ENCODE measurements at regions not wholly inside any gene's neighbourhood (a gene's known extent, or its start where the extent isn't known, plus 50 kb on each side); places are given as distances from the start of the nearest gene placed in this dataset.

GRCh38 chr6:22392711-22393110 is 95.9 kb upstream of the PRL start:
- Histone ChIP-seq H3K4me3 (ENCODE audit: control insufficient read depth in 1 of 7, extremely low read depth in 1 of 7, insufficient read depth in 4 of 7, low read depth in 2 of 7, low read length in 6 of 7) (no peak overlapping the region), H3K9me3 (ENCODE audit: control extremely low read depth in 1 of 5, control insufficient read depth in 4 of 5, insufficient read depth in 2 of 5, low read depth in 1 of 5, low read length in 4 of 5) (no peaks in the 10 kb centered on the region), H3K27ac (ENCODE audit: insufficient read depth in 1 of 2, low read depth in 1 of 2, low read length in 2 of 2, poor library complexity in 1 of 2, severe bottlenecking in 2 of 2) (no peak overlapping the region), H3K27me3 (replicated peaks in 2 of 5; ENCODE audit: control insufficient read depth in 4 of 5, insufficient read depth in 5 of 5, low read length in 4 of 5) (no peaks in the 10 kb centered on the region), H3K36me3 (ENCODE audit: control insufficient read depth in 4 of 4, insufficient read depth in 4 of 4, low read length in 3 of 4) (no peaks in the 10 kb centered on the region), H3K4me1 (ENCODE audit: control extremely low read depth in 1 of 4, control insufficient read depth in 4 of 4, insufficient read depth in 4 of 4, low read length in 3 of 4) (no peaks in the 10 kb centered on the region)
- ChIA-PET POLR2A (no interaction called here), CTCF (no interaction called here)
- WGBS (ENCODE audit: insufficient coverage), result 95% methylated on average over 5 of the region's 8 CpGs
- DNase-seq, result no peak

GRCh38 chr6:22394691-22395090 is 97.9 kb upstream of the PRL start:
- H3K9me3 ChIP-seq (ENCODE audit: control extremely low read depth in 1 of 5, control insufficient read depth in 4 of 5, insufficient read depth in 2 of 5, low read depth in 1 of 5, low read length in 4 of 5), result no peaks in the 10 kb centered on the region
- no peaks in the 10 kb centered on the region for H3K36me3 ChIP-seq (ENCODE audit: control insufficient read depth in 4 of 4, insufficient read depth in 4 of 4, low read length in 3 of 4)
- H3K4me3 ChIP-seq (ENCODE audit: control insufficient read depth in 1 of 7, extremely low read depth in 1 of 7, insufficient read depth in 4 of 7, low read depth in 2 of 7, low read length in 6 of 7), result no peak overlapping the region
- CTCF ChIA-PET, result no interaction called here
- H3K4me1 ChIP-seq (ENCODE audit: control extremely low read depth in 1 of 4, control insufficient read depth in 4 of 4, insufficient read depth in 4 of 4, low read length in 3 of 4), result no peaks in the 10 kb centered on the region
- H3K27ac ChIP-seq (ENCODE audit: insufficient read depth in 1 of 2, low read depth in 1 of 2, low read length in 2 of 2, poor library complexity in 1 of 2, severe bottlenecking in 2 of 2), result no peak overlapping the region
- no peaks in the 10 kb centered on the region for H3K27me3 ChIP-seq (replicated peaks in 2 of 5; ENCODE audit: control insufficient read depth in 4 of 5, insufficient read depth in 5 of 5, low read length in 4 of 5)
- whole genome bisulfite sequencing (ENCODE audit: insufficient coverage), result no CpG with 5 or more reads among the region's 2 CpGs
- DNase-seq, result no peak
- POLR2A ChIA-PET, result no interaction called here

- Histone ChIP-seq H3K27ac (ENCODE audit: insufficient read depth in 1 of 2, low read depth in 1 of 2, low read length in 2 of 2, poor library complexity in 1 of 2, severe bottlenecking in 2 of 2) (no peak overlapping the region), H3K27me3 (replicated peaks in 2 of 5; ENCODE audit: control insufficient read depth in 4 of 5, insufficient read depth in 5 of 5, low read length in 4 of 5) (no peaks in the 10 kb centered on the region), H3K9me3 (ENCODE audit: control extremely low read depth in 1 of 5, control insufficient read depth in 4 of 5, insufficient read depth in 2 of 5, low read depth in 1 of 5, low read length in 4 of 5) (peaks cover 0 to 2% (median 0%) of the 10 kb centered on the region in 5 experiments), H3K36me3 (ENCODE audit: control insufficient read depth in 4 of 4, insufficient read depth in 4 of 4, low read length in 3 of 4) (no peaks in the 10 kb centered on the region), H3K4me1 (ENCODE audit: control extremely low read depth in 1 of 4, control insufficient read depth in 4 of 4, insufficient read depth in 4 of 4, low read length in 3 of 4) (no peaks in the 10 kb centered on the region), H3K4me3 (ENCODE audit: control insufficient read depth in 1 of 7, extremely low read depth in 1 of 7, insufficient read depth in 4 of 7, low read depth in 2 of 7, low read length in 6 of 7) (no peak overlapping the region)
- CTCF ChIA-PET, result no interaction called here
- 100% methylated on average over 4 of the region's 4 CpGs for WGBS (ENCODE audit: insufficient coverage)
- POLR2A ChIA-PET, result no interaction called here
- no peak for DNase-seq
Observed at GRCh38 chr6:22399693-22400092, 102.9 kb upstream of the PRL start.

GRCh38 chr6:22401206-22401605 is 104.4 kb upstream of the PRL start:
- Histone ChIP-seq H3K36me3 (ENCODE audit: control insufficient read depth in 4 of 4, insufficient read depth in 4 of 4, low read length in 3 of 4) (no peaks in the 10 kb centered on the region), H3K27me3 (replicated peaks in 2 of 5; ENCODE audit: control insufficient read depth in 4 of 5, insufficient read depth in 5 of 5, low read length in 4 of 5) (no peaks in the 10 kb centered on the region), H3K9me3 (ENCODE audit: control extremely low read depth in 1 of 5, control insufficient read depth in 4 of 5, insufficient read depth in 2 of 5, low read depth in 1 of 5, low read length in 4 of 5) (peaks cover 0 to 2% (median 0%) of the 10 kb centered on the region in 5 experiments), H3K4me1 (ENCODE audit: control extremely low read depth in 1 of 4, control insufficient read depth in 4 of 4, insufficient read depth in 4 of 4, low read length in 3 of 4) (no peaks in the 10 kb centered on the region), H3K27ac (ENCODE audit: insufficient read depth in 1 of 2, low read depth in 1 of 2, low read length in 2 of 2, poor library complexity in 1 of 2, severe bottlenecking in 2 of 2) (no peak overlapping the region), H3K4me3 (ENCODE audit: control insufficient read depth in 1 of 7, extremely low read depth in 1 of 7, insufficient read depth in 4 of 7, low read depth in 2 of 7, low read length in 6 of 7) (no peak overlapping the region)
- ChIA-PET CTCF (no interaction called here), POLR2A (no interaction called here)
- no peak for DNase-seq
- WGBS (ENCODE audit: insufficient coverage), result no CpG with 5 or more reads among the region's 1 CpG

GRCh38 chr6:22401932-22402331 is 105.1 kb upstream of the PRL start:
- ChIA-PET POLR2A (interaction anchor here (0.6 kb wide), 1 partner anchor 193 kb away, joined by 3 read pairs; no protein-coding TSS in a partner anchor), CTCF (no interaction called here)
- WGBS (ENCODE audit: insufficient coverage), result 94% methylated on average over 2 of the region's 2 CpGs
- no peak for DNase-seq
- Histone ChIP-seq H3K27ac (ENCODE audit: insufficient read depth in 1 of 2, low read depth in 1 of 2, low read length in 2 of 2, poor library complexity in 1 of 2, severe bottlenecking in 2 of 2) (no peak overlapping the region), H3K36me3 (ENCODE audit: control insufficient read depth in 4 of 4, insufficient read depth in 4 of 4, low read length in 3 of 4) (no peaks in the 10 kb centered on the region), H3K27me3 (replicated peaks in 2 of 5; ENCODE audit: control insufficient read depth in 4 of 5, insufficient read depth in 5 of 5, low read length in 4 of 5) (no peaks in the 10 kb centered on the region), H3K9me3 (ENCODE audit: control extremely low read depth in 1 of 5, control insufficient read depth in 4 of 5, insufficient read depth in 2 of 5, low read depth in 1 of 5, low read length in 4 of 5) (peaks cover 0 to 2% (median 0%) of the 10 kb centered on the region in 5 experiments), H3K4me3 (ENCODE audit: control insufficient read depth in 1 of 7, extremely low read depth in 1 of 7, insufficient read depth in 4 of 7, low read depth in 2 of 7, low read length in 6 of 7) (no peak overlapping the region), H3K4me1 (ENCODE audit: control extremely low read depth in 1 of 4, control insufficient read depth in 4 of 4, insufficient read depth in 4 of 4, low read length in 3 of 4) (no peaks in the 10 kb centered on the region)

- no peak for DNase-seq
- no peaks in the 10 kb centered on the region for H3K4me1 ChIP-seq (ENCODE audit: control extremely low read depth in 1 of 4, control insufficient read depth in 4 of 4, insufficient read depth in 4 of 4, low read length in 3 of 4)
- ChIA-PET POLR2A (no interaction called here), CTCF (no interaction called here)
- no peaks in the 10 kb centered on the region for H3K36me3 ChIP-seq (ENCODE audit: control insufficient read depth in 4 of 4, insufficient read depth in 4 of 4, low read length in 3 of 4)
- H3K9me3 ChIP-seq (ENCODE audit: control extremely low read depth in 1 of 5, control insufficient read depth in 4 of 5, insufficient read depth in 2 of 5, low read depth in 1 of 5, low read length in 4 of 5), result no peaks in the 10 kb centered on the region
- no peaks in the 10 kb centered on the region for H3K27me3 ChIP-seq (replicated peaks in 2 of 5; ENCODE audit: control insufficient read depth in 4 of 5, insufficient read depth in 5 of 5, low read length in 4 of 5)
- H3K4me3 ChIP-seq (ENCODE audit: control insufficient read depth in 1 of 7, extremely low read depth in 1 of 7, insufficient read depth in 4 of 7, low read depth in 2 of 7, low read length in 6 of 7), result no peak overlapping the region
- H3K27ac ChIP-seq (ENCODE audit: insufficient read depth in 1 of 2, low read depth in 1 of 2, low read length in 2 of 2, poor library complexity in 1 of 2, severe bottlenecking in 2 of 2), result no peak overlapping the region
- no CpG with 5 or more reads among the region's 1 CpG for WGBS (ENCODE audit: insufficient coverage)
Observed at GRCh38 chr6:22409486-22409885, 112.7 kb upstream of the PRL start.

GRCh38 chr6:22411376-22412105 is 114.7 kb upstream of the PRL start:
- H3K27me3 ChIP-seq (replicated peaks in 2 of 5; ENCODE audit: control insufficient read depth in 4 of 5, insufficient read depth in 5 of 5, low read length in 4 of 5), result no peaks in the 10 kb centered on the region
- DNase-seq, result peak in 1 of 3 donors; percentile 1
- H3K4me1 ChIP-seq (ENCODE audit: control extremely low read depth in 1 of 4, control insufficient read depth in 4 of 4, insufficient read depth in 4 of 4, low read length in 3 of 4), result no peaks in the 10 kb centered on the region
- no peaks in the 10 kb centered on the region for H3K36me3 ChIP-seq (ENCODE audit: control insufficient read depth in 4 of 4, insufficient read depth in 4 of 4, low read length in 3 of 4)
- no peak overlapping the region for H3K4me3 ChIP-seq (ENCODE audit: control insufficient read depth in 1 of 7, extremely low read depth in 1 of 7, insufficient read depth in 4 of 7, low read depth in 2 of 7, low read length in 6 of 7)
- H3K9me3 ChIP-seq (ENCODE audit: control extremely low read depth in 1 of 5, control insufficient read depth in 4 of 5, insufficient read depth in 2 of 5, low read depth in 1 of 5, low read length in 4 of 5), result no peaks in the 10 kb centered on the region
- WGBS (ENCODE audit: insufficient coverage), result no CpG with 5 or more reads among the region's 3 CpGs
- POLR2A ChIA-PET, result no interaction called here
- CTCF ChIA-PET, result no interaction called here
- no peak overlapping the region for H3K27ac ChIP-seq (ENCODE audit: insufficient read depth in 1 of 2, low read depth in 1 of 2, low read length in 2 of 2, poor library complexity in 1 of 2, severe bottlenecking in 2 of 2)
